Breast epithelium (tissue), 4 donors: ENCODE measurements at regions not wholly inside any gene's neighbourhood (a gene's known extent, or its start where the extent isn't known, plus 50 kb on each side); places are given as distances from the start of the nearest gene placed in this dataset.

ENCODE experiments used
- DNase-seq, 2 donors: peaks; one replicate each; pipeline ENCODE4 v3.0.0-alpha.2; 2019; ENCODE audit warnings: low spot score in 2 of 2
- H3K27ac ChIP-seq, 2 donors: fragments of 200-600 bp; sonication (generic) in 1 of 2; one replicate each; pipeline ENCODE4 v1.5.1; 2016 to 2019; ENCODE audit warnings: mild to moderate bottlenecking in 1 of 2
- H3K27me3 ChIP-seq, 2 donors: fragments of 200-600 bp; sonication (generic) in 1 of 2; one replicate each; pipeline versions ENCODE4 v1.5.1 to v1.6.0; 2017 to 2019; ENCODE audit warnings: control low read depth in 1 of 2, mild to moderate bottlenecking in 1 of 2
- H3K36me3 ChIP-seq: fragments of 200-600 bp; one replicate; pipeline ENCODE4 v1.5.1; 2019
- H3K4me1 ChIP-seq, 2 donors: fragments of 200-600 bp; sonication (generic); one replicate each; pipeline ENCODE4 v1.5.1; 2016 to 2019; ENCODE audit warnings: control low read depth in 1 of 2
- H3K4me3 ChIP-seq, 3 donors: fragments of 200-600 bp; sonication (generic); 1 replicate in 2 of 3; 2 replicates in 1 of 3; pipeline ENCODE4 v1.5.1; 2016 to 2019; ENCODE audit warnings: mild to moderate bottlenecking in 3 of 3, moderate library complexity in 2 of 3
- H3K9me3 ChIP-seq, 2 donors: fragments of 200-600 bp; sonication (generic) in 1 of 2; one replicate each; pipeline ENCODE4 v1.5.1; 2016 to 2019; ENCODE audit warnings: control low read depth in 1 of 2
- POLR2A ChIP-seq: fragments of 450-650 bp; IDR thresholded peaks from one replicate; pipeline ENCODE4 v1.6.1; 2016; ENCODE audit warnings: antibody characterized with exemption, mild to moderate bottlenecking, moderate library complexity
- POLR2AphosphoS5 ChIP-seq, 3 donors: sonication (generic); formaldehyde crosslinking; IDR thresholded peaks; one replicate each; pipeline ENCODE4 v1.6.1; 2017; ENCODE audit warnings: antibody characterized with exemption in 3 of 3
- intact Hi-C: fragments of 100-400 bp; cut with DNase I; formaldehyde crosslinking; loops from one replicate; pipeline ENCODE4 v1.15.1; 2023; ENCODE audit warnings: low total_unique reads
- TF ChIP-seq, protein P1 (sequence below), 3 donors: fragments of 450-650 bp; IDR thresholded peaks; one replicate each; pipeline ENCODE4 v1.5.1; 2016 to 2017; ENCODE audit warnings: antibody characterized with exemption in 3 of 3, mild to moderate bottlenecking in 3 of 3, moderate library complexity in 3 of 3

DNA sequence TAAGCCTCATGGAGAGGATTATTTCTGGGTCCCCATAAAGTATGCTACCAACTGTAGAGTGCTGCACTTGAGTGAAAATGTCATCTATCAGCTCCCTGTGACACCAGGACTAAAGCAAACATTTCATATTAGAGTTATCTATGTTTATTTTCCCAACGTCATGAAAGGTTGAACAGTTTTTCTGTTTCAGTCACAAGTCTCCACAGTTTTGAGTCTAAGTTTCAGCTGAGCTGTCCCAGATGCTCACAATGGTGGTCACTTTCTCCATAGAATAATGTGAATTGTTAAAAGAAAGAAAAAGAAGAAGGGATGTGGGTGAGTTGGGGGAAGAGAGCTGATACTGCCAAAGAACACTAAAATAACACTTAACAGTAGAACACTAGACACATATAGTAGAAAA, 126.3 kb upstream of the C9orf72 start:
- H3K4me1 ChIP-seq = no peaks in the 10 kb centered on the region
- H3K36me3 ChIP-seq = no peaks in the 10 kb centered on the region
- intact Hi-C loops = no loop called here
- H3K27me3 ChIP-seq = no peaks in the 10 kb centered on the region
- H3K4me3 ChIP-seq = no peak overlapping the region
- TF ChIP-seq, protein P1, sequence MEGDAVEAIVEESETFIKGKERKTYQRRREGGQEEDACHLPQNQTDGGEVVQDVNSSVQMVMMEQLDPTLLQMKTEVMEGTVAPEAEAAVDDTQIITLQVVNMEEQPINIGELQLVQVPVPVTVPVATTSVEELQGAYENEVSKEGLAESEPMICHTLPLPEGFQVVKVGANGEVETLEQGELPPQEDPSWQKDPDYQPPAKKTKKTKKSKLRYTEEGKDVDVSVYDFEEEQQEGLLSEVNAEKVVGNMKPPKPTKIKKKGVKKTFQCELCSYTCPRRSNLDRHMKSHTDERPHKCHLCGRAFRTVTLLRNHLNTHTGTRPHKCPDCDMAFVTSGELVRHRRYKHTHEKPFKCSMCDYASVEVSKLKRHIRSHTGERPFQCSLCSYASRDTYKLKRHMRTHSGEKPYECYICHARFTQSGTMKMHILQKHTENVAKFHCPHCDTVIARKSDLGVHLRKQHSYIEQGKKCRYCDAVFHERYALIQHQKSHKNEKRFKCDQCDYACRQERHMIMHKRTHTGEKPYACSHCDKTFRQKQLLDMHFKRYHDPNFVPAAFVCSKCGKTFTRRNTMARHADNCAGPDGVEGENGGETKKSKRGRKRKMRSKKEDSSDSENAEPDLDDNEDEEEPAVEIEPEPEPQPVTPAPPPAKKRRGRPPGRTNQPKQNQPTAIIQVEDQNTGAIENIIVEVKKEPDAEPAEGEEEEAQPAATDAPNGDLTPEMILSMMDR (IDR thresholded peaks at IDR 0.05) = no peak
- TF ChIP-seq POLR2A (no peak), POLR2AphosphoS5 (IDR thresholded peaks at IDR 0.05) (no peak)
- H3K9me3 ChIP-seq = no peaks in the 10 kb centered on the region
- H3K27ac ChIP-seq = no peak overlapping the region
- DNase-seq = no peak

DNA sequence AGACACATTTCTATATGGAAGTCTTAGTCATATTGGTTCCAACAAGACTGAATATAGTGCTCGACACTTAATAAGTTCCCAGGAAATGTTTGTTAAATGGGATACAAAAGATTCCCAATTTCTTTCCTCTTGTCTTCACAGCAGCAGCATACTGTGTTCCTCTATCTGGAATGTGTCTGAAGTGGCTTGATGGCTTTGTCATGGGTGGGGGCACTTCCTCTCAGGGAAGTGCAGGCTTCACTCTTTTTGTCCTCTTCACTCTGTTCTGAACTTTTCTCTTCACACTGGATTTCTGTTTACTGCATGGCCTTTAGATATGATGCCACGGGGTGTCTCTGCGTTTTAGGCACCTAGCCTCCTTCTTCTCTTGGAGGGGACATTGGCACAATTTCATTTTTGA, 127.7 kb upstream of the C9orf72 start:
- Histone ChIP-seq H3K27ac (no peak overlapping the region), H3K4me3 (no peak overlapping the region), H3K27me3 (no peaks in the 10 kb centered on the region), H3K4me1 (no peaks in the 10 kb centered on the region), H3K9me3 (no peaks in the 10 kb centered on the region), H3K36me3 (no peaks in the 10 kb centered on the region)
- DNase-seq = no peak
- TF ChIP-seq POLR2AphosphoS5 (IDR thresholded peaks at IDR 0.05) (no peak), POLR2A (no peak)
- TF ChIP-seq, protein P1 (IDR thresholded peaks at IDR 0.05) = no peak
- intact Hi-C loops = no loop called here

DNA sequence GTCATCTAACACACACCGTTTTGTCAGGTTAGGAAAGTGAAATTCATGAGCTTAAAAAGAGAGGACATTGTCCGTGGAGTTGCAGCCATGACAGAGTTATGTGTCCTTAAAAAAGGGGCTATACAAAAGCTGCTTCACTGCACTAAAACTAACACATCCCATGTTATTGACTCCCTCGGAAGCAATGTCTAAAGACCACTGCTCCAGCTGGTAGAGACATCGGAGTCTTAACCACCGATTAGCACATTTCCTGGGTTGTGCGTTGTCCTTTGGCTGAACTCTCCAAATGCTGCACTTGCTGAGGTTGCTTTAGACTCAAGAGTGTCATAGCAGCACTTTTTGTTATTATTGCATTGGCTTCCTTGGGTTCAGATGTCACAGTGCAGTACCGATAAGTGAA, 128.3 kb upstream of the C9orf72 start:
- intact Hi-C loops = no loop called here
- H3K9me3 ChIP-seq = no peaks in the 10 kb centered on the region
- DNase-seq = no peak
- no peaks in the 10 kb centered on the region for H3K4me1 ChIP-seq
- no peak overlapping the region for H3K27ac ChIP-seq
- H3K36me3 ChIP-seq = no peaks in the 10 kb centered on the region
- H3K27me3 ChIP-seq = no peaks in the 10 kb centered on the region
- no peak for TF ChIP-seq POLR2A
- TF ChIP-seq POLR2AphosphoS5 (IDR thresholded peaks at IDR 0.05) = no peak
- TF ChIP-seq, protein P1 (IDR thresholded peaks at IDR 0.05) = no peak
- no peak overlapping the region for H3K4me3 ChIP-seq

DNA sequence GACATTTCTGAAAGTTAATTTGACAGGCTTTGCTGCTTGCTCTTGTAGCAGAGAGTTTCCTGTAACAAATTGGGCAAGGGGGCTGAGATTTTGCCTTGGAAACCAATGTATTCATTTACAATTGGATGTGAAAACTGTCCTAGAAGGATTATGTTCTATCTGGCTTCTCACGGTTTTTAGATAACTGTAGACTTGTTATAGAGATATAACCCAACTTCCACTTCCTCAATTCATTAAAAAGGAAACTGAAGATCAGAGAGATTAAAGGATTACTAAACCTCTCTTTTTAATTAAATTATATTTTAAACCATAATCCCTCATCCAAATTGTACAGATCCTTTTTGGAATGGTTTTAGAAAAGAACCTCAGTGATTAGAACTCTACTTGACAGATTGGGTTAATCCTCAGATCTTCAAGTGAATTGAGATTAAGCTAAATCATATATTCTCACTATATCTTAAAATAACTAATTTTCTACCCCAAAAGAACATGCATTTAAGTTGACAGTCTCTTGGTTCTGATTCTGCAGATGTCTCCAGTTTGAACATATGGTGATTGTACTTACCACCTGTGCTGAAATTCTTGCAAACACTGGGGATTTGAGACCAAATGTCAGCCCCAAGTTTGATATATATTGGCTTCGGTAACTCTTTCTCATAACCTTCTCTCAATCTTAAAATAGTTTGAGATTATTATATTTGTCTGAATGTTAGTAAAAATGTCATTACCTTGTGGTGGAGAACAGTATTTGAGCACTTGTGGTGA, 130.1 kb upstream of the C9orf72 start:
- no peak for TF ChIP-seq POLR2A
- no peak for DNase-seq
- Histone ChIP-seq H3K27me3 (no peaks in the 10 kb centered on the region), H3K9me3 (peaks cover 0 to under 1% of the 10 kb centered on the region in 2 donors), H3K36me3 (no peaks in the 10 kb centered on the region), H3K27ac (no peak overlapping the region), H3K4me3 (no peak overlapping the region), H3K4me1 (no peaks in the 10 kb centered on the region)
- intact Hi-C loops = no loop called here

GRCh38 chr9:27711241-27711640, 138.0 kb upstream of the C9orf72 start:
- no peak overlapping the region for H3K4me3 ChIP-seq
- H3K27me3 ChIP-seq = no peaks in the 10 kb centered on the region
- no peak for DNase-seq
- intact Hi-C loops = no loop called here
- no peaks in the 10 kb centered on the region for H3K4me1 ChIP-seq
- TF ChIP-seq POLR2A (no peak), POLR2AphosphoS5 (IDR thresholded peaks at IDR 0.05) (no peak)
- TF ChIP-seq, protein P1 (IDR thresholded peaks at IDR 0.05) = no peak
- peaks cover 0 to 14% of the 10 kb centered on the region in 2 donors for H3K9me3 ChIP-seq
- no peaks in the 10 kb centered on the region for H3K36me3 ChIP-seq
- H3K27ac ChIP-seq = no peak overlapping the region
